A549 (cell line): ENCODE measurements at regions not wholly inside any gene's neighbourhood (a gene's known extent, or its start where the extent isn't known, plus 50 kb on each side); places are given as distances from the start of the nearest gene placed in this dataset.

Experiments used
- ATAC-seq, 2 experiments: fragments of 200-7000 bp in 1 of 2; fragments of >200 bp in 1 of 2; cut with Nextera tagmentation in 1 of 2; cut with Tn5 transposase in 1 of 2; 3 replicates each; pipeline versions ENCODE4 v1.8.0 to v1.9.1; 2018 to 2020; ENCODE audit warnings: mild to moderate bottlenecking in 1 of 2, moderate library complexity in 1 of 2
- CTCF ChIA-PET: fragments of 300-600 bp; sonication (Branson Sonifier 250); formaldehyde crosslinking; extraction: SDS; loops from one replicate; lab custom pipeline; 2021; ENCODE audit warnings: antibody characterized with exemption, inconsistent platforms; lab: Yijun Ruan, JAX
- POLR2A ChIA-PET: fragments of 350-600 bp; formaldehyde crosslinking; extraction: SDS; loops from one replicate; lab custom pipeline; 2021; ENCODE audit warnings: antibody characterized with exemption, inconsistent platforms; lab: Yijun Ruan, JAX
- DNase-seq, 2 experiments: peaks; one replicate each; pipeline versions ENCODE4 v3.0.0 to v3.0.0-alpha.2; 2011 to 2016; ENCODE audit warnings: low read depth in 1 of 2, low spot score in 1 of 2
- FAIRE-seq: peaks from 2 replicates; lab custom pipeline; 2011; peaks lifted over from hg19 to GRCh38; lab: Jason Lieb, UNC
- H3K27ac ChIP-seq, 2 experiments: fragments of >200 bp; sonication (Bioruptor Twin); formaldehyde crosslinking; 3 replicates each; pipeline ENCODE4 v1.5.1; 2016 to 2017
- H3K4me1 ChIP-seq: fragments of >200 bp; sonication (Bioruptor Twin); formaldehyde crosslinking; 3 replicates; pipeline ENCODE4 v1.6.1; 2016
- H3K4me2 ChIP-seq: fragments of >200 bp; sonication (Bioruptor Twin); formaldehyde crosslinking; 3 replicates; pipeline ENCODE4 v1.6.1; 2016
- H3K4me3 ChIP-seq: fragments of >200 bp; sonication (Bioruptor Twin); formaldehyde crosslinking; 3 replicates; pipeline ENCODE4 v1.5.1; 2016
- H3K9me3 ChIP-seq: fragments of >200 bp; sonication (Bioruptor Twin); formaldehyde crosslinking; 3 replicates; pipeline ENCODE4 v1.6.1; 2016
- ATOH8 ChIP-seq: fragments of 250-450 bp; sonication (Bioruptor Pico); IDR thresholded peaks from 2 replicates; pipeline ENCODE4 v1.5.0; 2020; ENCODE audit warnings: low read depth, mild to moderate bottlenecking, moderate library complexity
- BCL3 ChIP-seq: fragments of >200 bp; sonication (Bioruptor Twin); formaldehyde crosslinking; IDR thresholded peaks from 3 replicates; pipeline ENCODE4 v1.6.1; 2016
- CEBPB ChIP-seq, 2 experiments: fragments of >200 bp in 1 of 2; sonication (Bioruptor Twin) in 1 of 2; formaldehyde crosslinking in 1 of 2; IDR thresholded peaks; 2 replicates each; pipeline ENCODE4 v1.6.1; 2012 to 2016
- CHD4 ChIP-seq: fragments of 200-600 bp; sonication (generic); IDR thresholded peaks from 2 replicates; pipeline ENCODE4 v1.6.1; 2016; ENCODE audit warnings: antibody characterized with exemption, mild to moderate bottlenecking, borderline replicate concordance
- CTCF ChIP-seq: fragments of >200 bp; sonication (Bioruptor Twin); formaldehyde crosslinking; IDR thresholded peaks from 3 replicates; pipeline ENCODE4 v1.5.1; 2016
- ELK1 ChIP-seq: fragments of 150-350 bp; IDR thresholded peaks from 2 replicates; pipeline ENCODE4 v1.6.1; 2014; ENCODE audit warnings: low read depth, mild to moderate bottlenecking, low read length
- FOSL2 ChIP-seq, 2 experiments: fragments of 450-650 bp in 1 of 2; fragments of >200 bp in 1 of 2; sonication (Bioruptor Twin) in 1 of 2; formaldehyde crosslinking; IDR thresholded peaks; 2 replicates each; pipeline versions ENCODE4 v1.5.0 to v1.6.1; 2016 to 2020; ENCODE audit warnings: mild to moderate bottlenecking in 1 of 2, moderate library complexity in 1 of 2
- GATA3 ChIP-seq: IDR thresholded peaks from 2 replicates; pipeline ENCODE4 v1.6.1; 2012; ENCODE audit warnings: borderline replicate concordance
- HDAC2 ChIP-seq: fragments of 200-600 bp; sonication (generic); IDR thresholded peaks from 2 replicates; pipeline ENCODE4 v1.6.1; 2016
- HES2 ChIP-seq: fragments of >200 bp; sonication (Bioruptor Twin); formaldehyde crosslinking; IDR thresholded peaks from 2 replicates; pipeline ENCODE4 v1.6.1; 2016
- HEYL ChIP-seq: fragments of 250-450 bp; sonication (Bioruptor Pico); IDR thresholded peaks from 2 replicates; pipeline ENCODE4 v1.8.0; 2021; ENCODE audit warnings: mild to moderate bottlenecking, moderate library complexity
- HOXA7 ChIP-seq: fragments of 250-450 bp; sonication (Bioruptor Pico); IDR thresholded peaks from 2 replicates; pipeline ENCODE4 v1.5.0; 2020; ENCODE audit warnings: mild to moderate bottlenecking, moderate library complexity
- HOXB13 ChIP-seq: fragments of 250-450 bp; sonication (Bioruptor Pico); IDR thresholded peaks from 2 replicates; pipeline ENCODE4 v1.5.0; 2020; ENCODE audit warnings: low read depth, mild to moderate bottlenecking, moderate library complexity
- JUN ChIP-seq, 2 experiments: fragments of >200 bp; sonication (Bioruptor Twin); formaldehyde crosslinking; IDR thresholded peaks; 2 replicates in 1 of 2; 3 replicates in 1 of 2; pipeline ENCODE4 v1.6.1; 2016 to 2017
- JUNB ChIP-seq: fragments of >200 bp; sonication (Bioruptor Twin); formaldehyde crosslinking; IDR thresholded peaks from 2 replicates; pipeline ENCODE4 v1.6.1; 2016
- MAFK ChIP-seq: fragments of 450-650 bp; IDR thresholded peaks from 2 replicates; pipeline ENCODE4 v1.6.1; 2014; ENCODE audit not compliant: partially characterized antibody
- MAX ChIP-seq: IDR thresholded peaks from 2 replicates; pipeline ENCODE4 v1.6.1; 2012
- NFE2L2 ChIP-seq: fragments of 150-350 bp; conservative IDR thresholded peaks from 2 replicates; pipeline ENCODE4 v1.6.1; 2014; ENCODE audit warnings: low read length
- NR3C1 ChIP-seq: fragments of >200 bp; sonication (Bioruptor Twin); formaldehyde crosslinking; IDR thresholded peaks from 3 replicates; pipeline ENCODE4 v1.6.1; 2017
- PHF8 ChIP-seq: fragments of 200-600 bp; sonication (generic); IDR thresholded peaks from 2 replicates; pipeline ENCODE4 v1.6.1; 2016; ENCODE audit warnings: low read depth, mild to moderate bottlenecking, antibody characterized with exemption, moderate library complexity, borderline replicate concordance
- POLR2A ChIP-seq: IDR thresholded peaks from 2 replicates; pipeline ENCODE4 v1.6.1; 2012; ENCODE audit warnings: mild to moderate bottlenecking, low read length
- POLR2AphosphoS2 ChIP-seq: conservative IDR thresholded peaks from 2 replicates; pipeline ENCODE4 v1.6.1; 2012; ENCODE audit warnings: low read length, improper control_type of control experiment, inconsistent platforms
- RAD21 ChIP-seq, 2 experiments: fragments of >200 bp in 1 of 2; sonication (Bioruptor Twin) in 1 of 2; formaldehyde crosslinking in 1 of 2; IDR thresholded peaks in 1 of 2; conservative IDR thresholded peaks in 1 of 2; 2 replicates in 1 of 2; 3 replicates in 1 of 2; pipeline ENCODE4 v1.6.1; 2012 to 2018; ENCODE audit warnings: inconsistent platforms in 1 of 2
- RCOR1 ChIP-seq: fragments of 150-350 bp; IDR thresholded peaks from 2 replicates; pipeline ENCODE4 v1.6.1; 2014; ENCODE audit warnings: antibody characterized with exemption, low read length, low read depth
- TP53 ChIP-seq: fragments of 250-450 bp; sonication (Bioruptor Pico); IDR thresholded peaks from 2 replicates; pipeline ENCODE4 v1.5.0; 2021; ENCODE audit warnings: mild to moderate bottlenecking, moderate library complexity
- ZC3H11A ChIP-seq: fragments of 450-650 bp; IDR thresholded peaks from 2 replicates; pipeline ENCODE4 v1.6.1; 2014; ENCODE audit warnings: antibody characterized with exemption, mild to moderate bottlenecking
- ZNF302 ChIP-seq: fragments of 250-450 bp; sonication (Bioruptor Pico); IDR thresholded peaks from 2 replicates; pipeline ENCODE4 v1.9.0; 2021; ENCODE audit warnings: inconsistent platforms, mild to moderate bottlenecking, moderate library complexity
- WGBS: methylation state at CpG from one replicate; pipeline ENCODE4 v1.1.6; 2017; ENCODE audit errors: missing lambda C conversion rate; 5-methylcytosine and 5-hydroxymethylcytosine counted together

DNA sequence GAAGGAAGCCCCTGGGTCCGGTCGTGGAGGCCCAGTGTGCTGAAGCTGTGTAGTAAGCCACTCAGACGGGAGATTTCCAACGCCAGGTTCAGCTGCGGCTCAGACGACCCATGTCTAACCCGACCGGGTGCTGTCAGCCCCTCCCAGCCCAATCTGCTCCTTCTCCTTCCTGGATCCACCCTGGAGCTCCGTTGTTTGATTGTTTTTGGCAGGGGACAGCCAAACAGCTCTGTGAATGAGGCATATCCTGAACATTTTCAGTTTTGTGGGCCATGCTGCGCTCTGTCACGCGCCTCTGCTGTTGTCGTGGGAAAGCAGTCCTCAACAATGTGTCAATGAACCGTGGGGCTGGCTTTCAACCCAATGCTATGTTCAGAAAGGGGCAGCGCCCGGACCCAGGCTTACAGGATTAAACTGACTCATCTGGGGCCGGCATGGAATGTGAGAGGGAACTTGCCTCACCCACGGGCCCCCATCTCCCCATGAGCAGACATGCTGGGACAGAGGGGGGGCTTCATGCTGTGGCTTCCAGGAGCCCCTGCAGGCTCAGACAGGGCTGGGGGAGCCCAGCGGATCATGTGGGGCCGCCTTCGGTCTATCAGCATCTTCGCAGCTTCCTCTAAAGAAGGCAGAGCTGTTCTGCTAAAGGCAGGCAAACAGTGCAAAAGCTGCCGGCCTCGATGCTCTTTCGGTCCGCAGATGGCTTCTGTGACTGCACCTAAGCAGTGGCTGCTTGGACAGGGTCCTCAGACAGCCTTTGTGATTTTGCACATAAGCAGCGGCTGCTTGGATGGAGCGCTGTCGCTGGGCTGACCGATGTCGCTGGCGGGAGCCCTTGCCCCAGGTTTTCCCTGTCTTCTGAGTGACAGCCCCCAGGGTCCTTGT, 101.7 kb downstream of the RIPK4 start:
- no peaks in the 10 kb centered on the region for H3K9me3 ChIP-seq
- H3K4me1 ChIP-seq = peaks cover 26% of the 10 kb centered on the region
- peak overlapping the region; percentile 85 for H3K4me2 ChIP-seq
- FAIRE-seq = no peak
- POLR2A ChIA-PET = interaction anchor here (1.4 kb wide), 1 partner anchor 10 kb away, joined by 4 read pairs; no protein-coding TSS in a partner anchor
- 71% methylated on average over 21 of the region's 32 CpGs for WGBS
- CTCF ChIA-PET = interaction anchor here (1.8 to 2.6 kb wide), 3 partner anchors 9 to 112 kb away, joined by 7 to 8 read pairs (median 7); no protein-coding TSS in a partner anchor
- peak in 1 of 2 experiments; percentile 25; a peak in 3 of 6 replicates for ATAC-seq
- no peak for DNase-seq
- H3K27ac ChIP-seq = peak overlapping the region; percentile 78 to 86
- TF ChIP-seq CHD4 (no peak), JUN (IDR thresholded peaks at IDR 0.05) (no peak), HES2 (no peak), ATOH8 (no peak), MAFK (no peak), ZNF302 (no peak), CEBPB (IDR thresholded peaks at IDR 0.05) (no peak), HOXB13 (CRISPR knock-in tag) (no peak), HDAC2 (no peak), NFE2L2 (no peak), POLR2A (no peak), TP53 (CRISPR knock-in tag) (no peak), HOXA7 (CRISPR knock-in tag) (no peak)
- H3K4me3 ChIP-seq = no peak overlapping the region

DNA sequence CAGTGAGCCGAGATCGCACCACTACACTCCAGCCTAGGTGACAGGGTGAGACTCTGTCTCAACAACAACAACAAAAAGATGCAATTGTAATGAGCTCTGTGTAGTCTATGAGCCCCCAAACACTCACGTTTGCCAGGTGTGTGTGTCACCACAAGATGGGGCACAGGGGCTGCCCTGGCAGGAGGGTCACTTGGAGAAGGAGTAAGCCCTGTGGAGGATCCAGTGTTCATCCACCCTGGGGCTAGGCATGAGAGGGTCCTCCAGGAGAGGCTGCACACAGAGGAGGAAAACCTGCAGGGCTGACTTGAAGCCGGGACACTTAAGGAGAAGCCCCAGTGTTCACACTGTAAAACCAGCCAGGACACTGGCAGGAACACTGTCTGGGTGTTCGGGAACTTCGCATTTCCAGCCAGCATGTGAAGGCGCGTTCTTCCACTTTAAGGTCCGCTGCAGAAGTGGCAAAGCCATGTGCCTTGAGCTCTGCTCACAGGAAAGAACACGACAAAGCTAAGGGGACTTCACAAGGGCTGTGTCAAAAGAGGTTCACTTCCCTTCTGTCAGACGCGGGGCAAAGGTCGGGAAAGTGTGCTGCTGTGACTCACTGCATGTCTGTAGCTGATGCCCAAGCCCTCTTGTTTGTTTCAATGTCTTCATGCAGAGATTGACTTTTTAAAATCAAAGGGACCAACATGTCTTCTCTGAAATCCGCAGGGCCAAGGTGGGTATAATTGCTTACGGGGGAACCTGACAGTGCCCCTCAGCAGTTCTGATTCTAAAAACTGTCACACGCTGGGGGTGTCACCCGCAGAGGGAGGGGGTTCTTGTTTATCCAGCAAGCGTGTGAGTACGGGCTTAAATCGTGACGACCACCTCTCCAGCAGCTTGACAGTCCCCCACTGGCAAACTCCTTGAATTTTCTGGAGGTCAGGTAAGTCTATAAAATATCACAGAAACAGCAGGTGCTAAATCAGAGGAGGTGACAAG, 102.8 kb downstream of the RIPK4 start:
- ChIA-PET POLR2A (interaction anchor here (1.4 kb wide), 1 partner anchor 11 kb away, joined by 4 read pairs; no protein-coding TSS in a partner anchor), CTCF (interaction anchor here (1.8 to 2.6 kb wide), 3 partner anchors 10 to 114 kb away, joined by 7 to 8 read pairs (median 7); no protein-coding TSS in a partner anchor)
- WGBS = 53% methylated on average over 21 of the region's 21 CpGs
- Histone ChIP-seq H3K4me3 (no peak overlapping the region), H3K4me2 (peak overlapping the region; percentile 85), H3K4me1 (peaks cover 30% of the 10 kb centered on the region), H3K9me3 (no peaks in the 10 kb centered on the region), H3K27ac (peak overlapping the region; percentile 78 to 86)
- peak; percentile 65 to 80; a peak in 5 of 6 replicates for ATAC-seq
- no peak for FAIRE-seq
- DNase-seq = peak in 1 of 2 experiments; percentile 65
- no peak for TF ChIP-seq JUNB
- TF ChIP-seq RAD21 (conservative IDR thresholded peaks at IDR 0.05 in 1 of 2, IDR thresholded peaks at IDR 0.05 in 1 of 2) = no peak
- TF ChIP-seq FOSL2 (IDR thresholded peaks at IDR 0.05) = no peak
- peak; percentile 59 for TF ChIP-seq FOSL2 (CRISPR knock-in tag; IDR thresholded peaks at IDR 0.05)
- TF ChIP-seq ZC3H11A = no peak
- TF ChIP-seq MAFK = no peak
- no peak for TF ChIP-seq RCOR1
- TF ChIP-seq POLR2AphosphoS2 = no peak
- peak; percentile 68 for TF ChIP-seq MAX
- no peak for TF ChIP-seq TP53 (CRISPR knock-in tag)
- TF ChIP-seq ELK1 = no peak
- TF ChIP-seq CTCF = no peak
- TF ChIP-seq NR3C1 = no peak
- no peak for TF ChIP-seq GATA3
- no peak for TF ChIP-seq BCL3
- TF ChIP-seq PHF8 = no peak
- no peak for TF ChIP-seq HEYL (CRISPR knock-in tag)
- no peak for TF ChIP-seq HDAC2
